ENCODE measurements at regions not wholly inside any gene's neighbourhood (a gene's known extent, or its start where the extent isn't known, plus 50 kb on each side); places are given as distances from the start of the nearest gene placed in this dataset.
"Not testable (repeated sequence)": the region's sequence is repeated elsewhere in the genome, so short reads cannot be mapped to it uniquely, and the experiment has no call there.

GRCh38 chr12:9304540-9304939 is 96.3 kb upstream of the PZP start:
- not testable (repeated sequence) for DNase-seq

- not testable (repeated sequence) for DNase-seq
These were observed 87.7 kb upstream of the PZP start for GRCh38 chr12:9295872-9296271.

- DNase-seq, result not testable (repeated sequence)
These were observed 86.0 kb upstream of the PZP start for GRCh38 chr12:9294072-9294620.

GRCh38 chr12:9293391-9293790 is 85.2 kb upstream of the PZP start:
- not testable (repeated sequence) for DNase-seq

GRCh38 chr12:9289984-9290383 is 81.8 kb upstream of the PZP start:
- not testable (repeated sequence) for DNase-seq

GRCh38 chr12:9284724-9285123 is 76.5 kb upstream of the PZP start:
- not testable (repeated sequence) for DNase-seq

- not testable (repeated sequence) for DNase-seq
These were observed 76.0 kb upstream of the PZP start for GRCh38 chr12:9284197-9284596.

- peak; percentile 75 to 84 for DNase-seq
These were observed 75.3 kb upstream of the PZP start for GRCh38 chr12:9283346-9284095.

GRCh38 chr12:9276990-9277389 is 68.8 kb upstream of the PZP start:
- no peak for DNase-seq

GRCh38 chr12:9273276-9273675 is 65.1 kb upstream of the PZP start:
- no peak for DNase-seq

GRCh38 chr12:9271875-9272274 is 63.7 kb upstream of the PZP start:
- no peak for DNase-seq

- DNase-seq, result no peak
These were observed 56.4 kb upstream of the PZP start for GRCh38 chr12:9264546-9264945.

GRCh38 chr12:9260931-9261330 is 52.7 kb upstream of the PZP start:
- no peak for DNase-seq

GRCh38 chr12:9258676-9259075 is 50.5 kb upstream of the PZP start:
- no peak for DNase-seq

Data from CD4-positive, alpha-beta T cell treated with Interleukin-1 beta for 1 hour (primary cell).